ENCODE measurements at regions not wholly inside any gene's neighbourhood (a gene's known extent, or its start where the extent isn't known, plus 50 kb on each side); places are given as distances from the start of the nearest gene placed in this dataset.

DNA sequence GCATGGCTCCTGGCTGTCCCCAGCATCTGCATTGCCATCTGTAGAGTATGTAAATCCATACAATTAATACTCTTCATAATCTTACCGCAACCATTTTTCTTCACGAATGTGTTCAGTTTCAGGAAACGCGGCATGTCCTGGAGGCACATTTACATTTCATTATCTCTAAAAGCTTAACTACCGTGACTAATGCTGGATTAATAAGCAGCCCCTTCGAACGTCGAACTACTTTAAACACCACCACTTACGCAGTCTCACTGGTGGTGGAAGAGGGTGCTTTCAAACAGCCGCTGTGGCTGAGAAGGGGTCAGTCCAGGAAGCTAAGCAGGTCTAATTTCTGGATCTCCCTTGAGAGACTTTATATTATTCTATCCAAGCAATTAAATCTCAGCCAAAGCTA, 85.6 kb downstream of the C5orf15 start:
- TF ChIP-seq GATA2 (IDR thresholded peaks at IDR 0.05; ENCODE audit: low read depth, low read length) (no peak), GATA3 (IDR thresholded peaks at IDR 0.05; ENCODE audit: low read depth, low read length) (no peak)
